ENCODE measurements at regions not wholly inside any gene's neighbourhood (a gene's known extent, or its start where the extent isn't known, plus 50 kb on each side); places are given as distances from the start of the nearest gene placed in this dataset.
"Not testable (repeated sequence)": the region's sequence is repeated elsewhere in the genome, so short reads cannot be mapped to it uniquely, and the experiment has no call there.

DNA sequence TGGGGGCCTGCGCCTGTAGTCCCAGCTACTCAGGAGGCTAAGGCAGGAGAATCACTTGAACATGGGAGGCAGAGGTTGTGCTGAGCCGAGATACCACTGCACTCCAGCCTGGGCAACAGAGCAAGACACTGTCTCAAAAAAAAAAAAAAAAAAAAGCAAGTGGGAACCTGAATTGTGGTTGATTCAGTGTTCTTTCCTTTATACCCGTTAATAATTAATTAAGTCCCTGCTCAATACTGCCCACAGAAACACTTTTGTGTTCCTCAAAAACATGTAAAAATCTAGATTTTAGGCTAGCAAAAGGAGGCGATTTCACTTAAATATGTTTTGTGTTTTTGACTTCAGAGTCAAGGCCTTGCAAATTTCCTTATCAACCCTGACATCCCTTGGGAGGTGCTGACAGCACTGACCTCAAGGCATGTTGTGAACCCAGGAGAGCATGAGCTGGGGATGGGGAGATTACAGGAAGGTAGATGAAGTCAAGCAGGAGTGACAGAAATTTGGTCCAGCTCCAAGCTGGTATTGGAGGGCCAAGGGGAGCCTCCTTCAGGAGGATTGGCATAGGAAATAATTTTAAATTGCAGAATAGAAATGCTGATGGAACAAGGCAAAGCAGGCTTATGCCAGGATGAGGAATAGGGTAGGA, 89.0 kb upstream of the PNPT1 start:
- Mint-ChIP-seq H3K36me3 (no peaks in the 10 kb centered on the region), H3K27me3 (peaks cover 3% of the 10 kb centered on the region), H3K9me3 (no peaks in the 10 kb centered on the region), H3K4me3 (no peak overlapping the region), H3K27ac (no peak overlapping the region), H3K4me1 (ENCODE audit: low read depth) (no peaks in the 10 kb centered on the region)
- ChIA-PET CTCF (no interaction called here), POLR2A (no interaction called here)
- no peak for DNase-seq
- intact Hi-C loops (cut with micrococcal nuclease), result no loop called here

DNA sequence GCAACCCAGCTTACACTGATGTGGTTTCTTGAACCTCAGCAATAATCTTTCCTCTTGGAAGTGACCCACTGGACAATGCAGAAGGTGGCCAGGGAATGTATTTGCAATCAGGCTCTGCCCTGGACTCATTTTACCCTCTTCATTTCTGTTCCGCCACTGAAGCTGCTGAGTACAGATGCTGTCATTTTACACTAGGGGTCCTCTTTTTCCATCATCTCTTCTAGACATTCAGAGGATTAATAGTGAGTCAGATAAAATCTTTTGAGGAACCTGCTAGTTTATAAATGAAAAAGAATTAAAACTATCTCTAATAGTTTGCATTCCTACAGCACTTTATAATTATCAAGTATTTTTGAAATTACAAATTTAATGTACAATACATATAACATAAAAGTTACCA, 87.9 kb upstream of the PNPT1 start:
- Mint-ChIP-seq H3K36me3 (no peaks in the 10 kb centered on the region), H3K27ac (no peak overlapping the region), H3K27me3 (peaks cover 3% of the 10 kb centered on the region), H3K9me3 (no peaks in the 10 kb centered on the region), H3K4me3 (no peak overlapping the region), H3K4me1 (ENCODE audit: low read depth) (no peaks in the 10 kb centered on the region)
- intact Hi-C loops (cut with micrococcal nuclease), result no loop called here
- ChIA-PET POLR2A (no interaction called here), CTCF (no interaction called here)
- DNase-seq, result no peak

DNA sequence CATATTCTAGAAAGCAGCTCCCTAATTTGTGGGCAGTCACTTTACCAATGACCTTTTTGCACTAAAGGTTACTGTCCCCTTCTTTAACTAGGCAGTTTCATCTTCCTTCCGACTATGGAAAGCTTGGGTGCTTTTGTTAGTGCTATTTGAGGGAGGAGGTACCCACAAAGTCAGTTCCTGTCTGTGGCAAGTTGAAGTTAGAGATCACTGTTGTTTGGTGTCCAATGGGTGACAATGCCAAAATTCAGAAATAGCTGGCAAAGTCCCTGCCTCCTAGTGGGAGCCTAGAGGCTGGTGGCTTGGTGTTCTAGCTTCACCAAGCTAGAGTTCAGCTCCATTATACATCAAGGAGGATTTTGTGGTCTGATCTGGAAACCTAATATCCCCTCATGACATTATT, 87.1 kb upstream of the PNPT1 start:
- Mint-ChIP-seq H3K27ac (no peak overlapping the region), H3K9me3 (no peaks in the 10 kb centered on the region), H3K4me1 (ENCODE audit: low read depth) (no peaks in the 10 kb centered on the region), H3K27me3 (peaks cover 3% of the 10 kb centered on the region), H3K4me3 (no peak overlapping the region), H3K36me3 (no peaks in the 10 kb centered on the region)
- ChIA-PET POLR2A (no interaction called here), CTCF (no interaction called here)
- DNase-seq, result no peak
- intact Hi-C loops (cut with micrococcal nuclease), result no loop called here

DNA sequence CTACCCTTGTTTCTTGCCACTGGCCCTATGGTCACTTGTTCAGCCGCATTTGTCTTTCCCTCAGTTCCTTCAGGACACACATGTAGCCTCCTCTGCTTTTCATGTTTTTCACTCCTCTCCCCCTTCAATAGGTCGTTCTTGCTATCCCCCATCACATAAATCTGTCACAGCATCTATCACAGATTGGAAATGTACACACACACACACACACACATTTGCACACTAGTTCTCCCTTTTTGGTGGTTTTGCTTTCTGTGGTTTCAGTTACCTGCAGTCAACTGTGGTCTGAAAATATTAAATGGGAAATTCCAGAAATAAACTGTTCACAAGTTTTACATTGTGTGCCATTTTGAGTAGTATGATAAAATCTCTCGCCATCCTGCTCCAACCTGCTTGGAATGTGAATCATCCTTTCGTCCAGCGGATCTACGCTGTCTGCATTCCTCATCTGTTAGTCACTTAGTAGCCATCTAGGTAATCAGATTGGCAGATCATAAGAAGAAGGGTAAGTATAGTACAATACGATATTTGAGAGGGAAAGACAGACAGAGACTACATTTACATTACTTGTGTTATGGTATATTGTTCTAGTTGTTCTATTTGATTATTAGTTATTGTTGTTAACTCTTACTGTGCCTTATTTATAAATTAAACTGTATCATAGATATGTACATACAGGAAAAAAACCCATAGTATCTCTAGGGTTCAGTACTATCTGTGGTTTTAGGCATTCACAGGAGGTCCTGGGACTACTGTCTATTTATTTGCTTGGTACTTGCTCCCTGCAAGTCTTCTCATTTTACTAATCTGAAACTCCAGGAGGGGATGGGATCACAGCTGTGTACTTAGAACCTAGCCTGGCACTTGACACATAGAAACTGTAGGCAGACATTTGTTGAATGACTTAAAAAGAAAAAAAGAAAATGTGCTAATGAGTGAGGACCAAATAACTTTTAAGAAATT, 86.1 kb upstream of the PNPT1 start:
- Mint-ChIP-seq H3K4me3 (no peak overlapping the region), H3K4me1 (ENCODE audit: low read depth) (no peaks in the 10 kb centered on the region), H3K27ac (no peak overlapping the region), H3K27me3 (peaks cover 3% of the 10 kb centered on the region), H3K9me3 (no peaks in the 10 kb centered on the region), H3K36me3 (no peaks in the 10 kb centered on the region)
- intact Hi-C loops (cut with micrococcal nuclease), result no loop called here
- no peak for DNase-seq
- POLR2A ChIA-PET, result no interaction called here
- CTCF ChIA-PET, result no interaction called here

DNA sequence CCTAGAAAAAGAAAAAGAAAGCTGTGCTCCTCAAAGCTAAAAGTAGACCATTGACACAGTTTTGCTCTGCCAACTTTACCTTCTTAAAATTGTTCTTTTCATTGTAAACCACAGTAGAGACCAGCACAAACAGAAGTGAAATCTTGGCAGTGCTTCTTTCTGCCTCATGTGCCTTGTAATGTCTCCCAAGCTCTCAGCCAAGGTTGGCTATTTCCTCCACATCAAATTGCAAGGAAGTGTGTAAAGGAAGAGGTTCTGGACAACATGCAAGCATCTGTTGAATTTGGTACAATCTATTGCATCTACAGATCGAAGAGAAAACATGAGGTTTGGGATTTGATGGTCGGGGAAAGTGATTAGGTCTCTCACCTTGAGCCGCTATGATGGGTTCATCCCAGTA, 83.3 kb upstream of the PNPT1 start:
- POLR2A ChIA-PET, result no interaction called here
- Mint-ChIP-seq H3K36me3 (no peaks in the 10 kb centered on the region), H3K27ac (no peak overlapping the region), H3K9me3 (no peaks in the 10 kb centered on the region), H3K4me1 (ENCODE audit: low read depth) (no peaks in the 10 kb centered on the region), H3K4me3 (no peak overlapping the region), H3K27me3 (peaks cover 3% of the 10 kb centered on the region)
- intact Hi-C loops (cut with micrococcal nuclease), result no loop called here
- CTCF ChIA-PET, result no interaction called here
- DNase-seq, result no peak

DNA sequence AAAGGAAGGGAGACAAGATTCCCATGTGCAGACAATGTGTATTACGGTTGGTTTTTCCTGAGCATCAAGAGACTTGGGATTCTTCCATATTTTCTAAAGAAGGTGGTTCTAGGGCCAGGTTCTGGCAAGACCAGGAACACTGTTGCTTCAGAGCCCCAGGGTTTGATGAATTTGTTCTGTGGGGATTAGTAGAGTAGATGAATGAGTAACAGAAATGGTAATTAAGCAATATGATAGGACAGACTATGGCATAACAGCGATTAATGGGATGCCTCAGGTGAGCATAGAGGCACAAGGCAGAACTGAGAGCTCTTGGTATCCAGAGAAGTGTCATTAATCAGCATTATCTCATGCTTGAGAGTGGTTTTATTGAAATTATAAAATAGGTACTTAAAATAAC, 82.8 kb upstream of the PNPT1 start:
- Mint-ChIP-seq H3K4me3 (no peak overlapping the region), H3K27ac (no peak overlapping the region), H3K27me3 (peaks cover 3% of the 10 kb centered on the region), H3K9me3 (no peaks in the 10 kb centered on the region), H3K4me1 (ENCODE audit: low read depth) (no peaks in the 10 kb centered on the region), H3K36me3 (no peaks in the 10 kb centered on the region)
- no peak for DNase-seq
- ChIA-PET CTCF (no interaction called here), POLR2A (no interaction called here)
- intact Hi-C loops (cut with micrococcal nuclease), result no loop called here

DNA sequence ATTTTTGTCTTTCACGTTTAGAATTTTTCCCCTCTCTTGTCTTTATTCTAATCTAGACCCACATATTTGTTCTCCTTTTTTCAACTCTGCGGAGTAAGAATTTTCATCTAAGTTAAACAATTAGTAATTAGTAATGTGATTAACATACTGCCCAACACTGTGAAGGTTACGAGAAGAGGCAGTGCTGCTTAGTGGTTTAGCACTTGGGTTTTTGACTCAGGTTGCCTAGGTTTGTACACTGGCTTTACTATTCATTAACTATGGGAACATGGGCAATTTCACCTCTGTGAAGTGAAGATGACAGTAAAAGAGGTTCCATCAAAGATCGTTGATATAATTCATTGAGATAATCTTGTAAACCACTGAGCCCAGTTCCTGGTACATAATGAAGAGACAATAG, 82.2 kb upstream of the PNPT1 start:
- no peak for DNase-seq
- Mint-ChIP-seq H3K27ac (no peak overlapping the region), H3K4me3 (no peak overlapping the region), H3K4me1 (ENCODE audit: low read depth) (no peaks in the 10 kb centered on the region), H3K27me3 (peaks cover 3% of the 10 kb centered on the region), H3K9me3 (no peaks in the 10 kb centered on the region), H3K36me3 (no peaks in the 10 kb centered on the region)
- CTCF ChIA-PET, result no interaction called here
- intact Hi-C loops (cut with micrococcal nuclease), result no loop called here
- POLR2A ChIA-PET, result no interaction called here

DNA sequence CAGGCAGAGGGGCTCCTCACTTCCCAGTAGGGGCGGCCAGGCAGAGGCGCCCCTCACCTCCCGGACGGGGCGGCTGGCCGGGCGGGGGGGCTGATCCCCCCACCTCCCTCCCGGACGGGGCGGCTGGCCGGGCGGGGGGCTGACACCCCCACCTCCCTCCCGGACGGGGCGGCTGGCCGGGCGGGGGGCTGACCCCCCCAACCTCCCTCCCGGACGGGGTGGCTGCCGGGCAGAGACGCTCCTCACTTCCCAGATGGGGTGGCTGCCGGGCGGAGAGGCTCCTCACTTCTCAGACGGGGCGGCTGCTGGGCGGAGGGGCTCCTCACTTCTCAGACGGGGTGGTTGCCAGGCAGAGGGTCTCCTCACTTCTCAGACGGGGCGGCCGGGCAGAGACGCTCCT, 80.0 kb upstream of the PNPT1 start:
- H3K4me1 Mint-ChIP-seq (ENCODE audit: low read depth); H3K36me3 Mint-ChIP-seq; CTCF ChIA-PET; POLR2A ChIA-PET; H3K4me3 Mint-ChIP-seq; H3K27ac Mint-ChIP-seq; intact Hi-C loops (cut with micrococcal nuclease); H3K9me3 Mint-ChIP-seq; DNase-seq; H3K27me3 Mint-ChIP-seq: not testable (repeated sequence)

DNA sequence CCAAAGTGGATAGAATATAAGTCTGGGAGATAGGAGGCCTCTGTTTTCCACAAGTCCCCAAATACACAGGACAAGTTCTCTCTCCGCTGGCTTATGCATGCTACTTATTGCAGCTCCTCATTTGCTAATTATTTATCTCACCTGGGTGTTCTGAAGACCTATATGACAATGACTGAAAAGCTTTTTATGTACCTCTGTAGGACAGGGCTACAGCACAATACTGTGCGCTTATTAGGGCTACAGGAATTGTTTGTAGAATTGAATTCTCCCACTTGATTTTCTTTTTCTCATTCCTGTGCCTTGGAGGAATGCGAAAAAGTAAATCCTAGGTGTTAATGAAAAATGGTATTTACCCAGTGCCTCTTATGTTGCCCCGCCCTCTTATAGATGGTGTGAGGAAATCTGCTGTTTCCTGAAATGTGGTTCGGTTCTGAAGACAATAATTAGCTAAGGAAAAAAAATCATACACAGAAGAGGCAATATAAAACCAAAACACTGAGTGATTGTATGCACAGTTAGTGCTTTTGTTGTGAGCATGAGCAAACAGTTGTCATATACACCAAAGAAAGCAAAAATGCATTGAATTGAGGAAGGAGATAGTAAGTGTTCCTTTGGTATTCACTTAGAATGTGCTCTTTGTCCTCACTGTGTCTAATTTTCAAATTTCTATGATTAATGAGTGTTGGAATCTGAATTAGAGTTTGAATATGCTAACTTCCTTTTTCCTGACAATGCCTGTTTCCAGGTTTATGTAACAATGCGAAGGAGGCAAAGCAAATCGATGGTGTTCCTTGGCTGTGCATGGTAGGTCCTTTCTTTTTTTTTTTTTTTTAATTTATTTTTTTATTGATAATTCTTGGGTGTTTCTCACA, 78.7 kb upstream of the PNPT1 start:
- no peak overlapping the region for H3K4me3 Mint-ChIP-seq
- POLR2A ChIA-PET, result no interaction called here
- CTCF ChIA-PET, result no interaction called here
- no peak overlapping the region for H3K27ac Mint-ChIP-seq
- intact Hi-C loops (cut with micrococcal nuclease), result no loop called here
- H3K9me3 Mint-ChIP-seq, result no peaks in the 10 kb centered on the region
- DNase-seq, result no peak
- H3K4me1 Mint-ChIP-seq (ENCODE audit: low read depth), result no peaks in the 10 kb centered on the region
- H3K36me3 Mint-ChIP-seq, result no peaks in the 10 kb centered on the region
- no peaks in the 10 kb centered on the region for H3K27me3 Mint-ChIP-seq

DNA sequence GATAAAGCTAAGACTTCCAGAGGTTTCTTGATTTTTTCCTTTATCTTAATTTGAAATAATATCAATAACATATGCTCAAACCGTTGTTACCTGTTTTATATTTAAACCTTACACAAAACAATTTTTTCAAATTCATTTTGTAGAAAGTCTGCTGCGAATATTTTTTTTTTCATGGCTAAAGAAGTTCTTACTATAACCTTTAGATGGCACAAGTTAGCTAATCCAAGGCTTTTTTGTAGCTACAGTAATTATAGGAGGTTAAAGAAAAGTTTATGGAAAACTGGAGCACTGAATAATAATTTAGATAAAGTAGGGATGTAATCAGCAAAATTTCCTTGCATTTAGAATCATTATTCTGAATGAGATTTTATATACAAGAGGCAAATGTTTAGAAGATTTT, 78.0 kb upstream of the PNPT1 start:
- H3K36me3 Mint-ChIP-seq, result no peaks in the 10 kb centered on the region
- POLR2A ChIA-PET, result no interaction called here
- DNase-seq, result no peak
- no peaks in the 10 kb centered on the region for H3K9me3 Mint-ChIP-seq
- H3K27me3 Mint-ChIP-seq, result no peaks in the 10 kb centered on the region
- intact Hi-C loops (cut with micrococcal nuclease), result no loop called here
- no peak overlapping the region for H3K4me3 Mint-ChIP-seq
- CTCF ChIA-PET, result no interaction called here
- no peak overlapping the region for H3K27ac Mint-ChIP-seq
- no peaks in the 10 kb centered on the region for H3K4me1 Mint-ChIP-seq (ENCODE audit: low read depth)

DNA sequence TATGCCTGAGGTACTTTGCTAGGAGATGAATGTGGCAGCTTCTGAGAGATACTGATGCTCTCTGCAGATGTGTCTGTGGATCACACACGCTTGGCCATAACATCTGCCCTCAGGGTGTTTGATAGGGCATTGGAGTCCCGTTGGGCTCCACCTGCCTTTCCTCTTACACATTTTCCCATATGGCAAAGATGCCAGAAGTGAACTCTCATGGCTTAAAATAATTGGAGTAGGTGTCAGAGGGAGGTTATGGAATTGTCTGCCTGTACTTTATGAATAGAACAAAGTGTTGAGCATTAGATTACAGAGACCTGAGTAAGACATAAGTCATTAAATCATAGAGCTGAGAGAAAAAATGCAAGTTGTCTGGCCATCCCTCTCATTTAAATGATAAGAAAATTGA, 75.3 kb upstream of the PNPT1 start:
- intact Hi-C loops (cut with micrococcal nuclease), result no loop called here
- CTCF ChIA-PET, result no interaction called here
- no peaks in the 10 kb centered on the region for H3K4me1 Mint-ChIP-seq (ENCODE audit: low read depth)
- no peaks in the 10 kb centered on the region for H3K27me3 Mint-ChIP-seq
- POLR2A ChIA-PET, result no interaction called here
- no peak for DNase-seq
- no peaks in the 10 kb centered on the region for H3K36me3 Mint-ChIP-seq
- H3K4me3 Mint-ChIP-seq, result no peak overlapping the region
- H3K9me3 Mint-ChIP-seq, result no peaks in the 10 kb centered on the region
- no peak overlapping the region for H3K27ac Mint-ChIP-seq

DNA sequence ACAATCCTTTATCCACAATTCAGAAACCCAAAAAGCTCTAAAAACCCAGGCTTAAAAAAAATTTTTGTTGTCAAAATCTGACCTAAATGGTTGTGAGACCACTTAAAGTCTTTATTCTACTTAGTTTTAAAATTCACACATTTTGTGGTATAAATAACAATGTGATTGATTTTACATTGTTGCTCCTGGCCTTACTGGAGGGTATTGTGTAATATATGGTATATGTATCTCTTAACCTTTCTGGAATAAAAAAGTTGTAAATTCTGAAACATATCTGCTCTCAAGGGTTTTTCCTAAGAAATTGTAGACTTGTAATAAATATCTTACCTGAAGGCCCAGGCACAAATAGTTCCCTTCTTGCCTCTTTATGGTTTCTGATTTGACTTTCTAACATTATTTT, 73.3 kb upstream of the PNPT1 start:
- no peak for DNase-seq
- ChIA-PET POLR2A (no interaction called here), CTCF (no interaction called here)
- Mint-ChIP-seq H3K9me3 (no peaks in the 10 kb centered on the region), H3K27ac (no peak overlapping the region), H3K36me3 (no peaks in the 10 kb centered on the region), H3K4me1 (ENCODE audit: low read depth) (no peaks in the 10 kb centered on the region), H3K27me3 (peaks cover 1% of the 10 kb centered on the region), H3K4me3 (no peak overlapping the region)
- intact Hi-C loops (cut with micrococcal nuclease), result no loop called here
